ENCODE measurements at regions not wholly inside any gene's neighbourhood (a gene's known extent, or its start where the extent isn't known, plus 50 kb on each side); places are given as distances from the start of the nearest gene placed in this dataset.
"Not testable (repeated sequence)": the region's sequence is repeated elsewhere in the genome, so short reads cannot be mapped to it uniquely, and the experiment has no call there.

- DNase-seq, result peak; percentile 69
Measured at GRCh38 chr6:125597411-125598253, 151.8 kb upstream of the HEY2 start.

- no peak for DNase-seq
Measured at GRCh38 chr6:125598422-125598821, 151.0 kb upstream of the HEY2 start.

- DNase-seq, result no peak
Measured at GRCh38 chr6:125604257-125604656, 145.2 kb upstream of the HEY2 start.

GRCh38 chr6:125611573-125612344 lies 137.7 kb upstream of the HEY2 start:
- peak; percentile 74 for DNase-seq

GRCh38 chr6:125612345-125612846 lies 137.0 kb upstream of the HEY2 start:
- DNase-seq, result peak; percentile 69

- no peak for DNase-seq
Measured at GRCh38 chr6:125618629-125619028, 130.8 kb upstream of the HEY2 start.

- DNase-seq, result no peak
Measured at GRCh38 chr6:125623085-125623484, 126.3 kb upstream of the HEY2 start.

GRCh38 chr6:125631165-125631564 lies 118.3 kb upstream of the HEY2 start:
- no peak for DNase-seq

- DNase-seq, result not testable (repeated sequence)
Measured at GRCh38 chr6:125636011-125636410, 113.4 kb upstream of the HEY2 start.

GRCh38 chr6:125636671-125637070 lies 112.8 kb upstream of the HEY2 start:
- DNase-seq, result no peak

- no peak for DNase-seq
Measured at GRCh38 chr6:125637207-125637606, 112.2 kb upstream of the HEY2 start.

- no peak for DNase-seq
Measured at GRCh38 chr6:125639466-125640020, 109.9 kb upstream of the HEY2 start.

GRCh38 chr6:125640441-125641150 lies 108.8 kb upstream of the HEY2 start:
- no peak for DNase-seq

- DNase-seq, result not testable (repeated sequence)
Measured at GRCh38 chr6:125643967-125644661, 105.3 kb upstream of the HEY2 start.

GRCh38 chr6:125647391-125647790 lies 102.0 kb upstream of the HEY2 start:
- no peak for DNase-seq

GRCh38 chr6:125653752-125654151 lies 95.7 kb upstream of the HEY2 start:
- DNase-seq, result not testable (repeated sequence)

- DNase-seq, result no peak
Measured at GRCh38 chr6:125655511-125655910, 93.9 kb upstream of the HEY2 start.

- DNase-seq, result no peak
Measured at GRCh38 chr6:125656287-125656870, 93.1 kb upstream of the HEY2 start.

GRCh38 chr6:125658136-125658535 lies 91.3 kb upstream of the HEY2 start:
- DNase-seq, result no peak

GRCh38 chr6:125658759-125659431 lies 90.5 kb upstream of the HEY2 start:
- peak; percentile 8 for DNase-seq

- no peak for DNase-seq
Measured at GRCh38 chr6:125659887-125660286, 89.5 kb upstream of the HEY2 start.

Data from eye (tissue), 1 donor.